Endothelial cell of umbilical vein (primary cell): ENCODE measurements at regions not wholly inside any gene's neighbourhood (a gene's known extent, or its start where the extent isn't known, plus 50 kb on each side); places are given as distances from the start of the nearest gene placed in this dataset.

ENCODE experiments used
- CTCF ChIP-seq, 2 donors: IDR thresholded peaks; 1 replicate in 1 of 2; 2 replicates in 1 of 2; pipeline ENCODE4 v1.5.1; 2011; ENCODE audit warnings: low read length in 2 of 2, mild to moderate bottlenecking in 2 of 2, moderate library complexity in 2 of 2, control low read depth in 1 of 2, inconsistent platforms in 1 of 2, low read depth in 1 of 2; ENCODE audit not compliant: insufficient read depth in 1 of 2; ENCODE audit errors: extremely low read depth in 1 of 2
- EZH2 ChIP-seq: IDR thresholded peaks from 2 replicates; pipeline ENCODE4 v1.6.1; 2012; ENCODE audit warnings: borderline replicate concordance, low read depth, mild to moderate bottlenecking, moderate library complexity, low read length, inconsistent platforms; ENCODE audit not compliant: severe bottlenecking
- FOS ChIP-seq: IDR thresholded peaks from 2 replicates; pipeline ENCODE4 v1.6.1; 2011; ENCODE audit warnings: mild to moderate bottlenecking, low read length, moderate library complexity, borderline replicate concordance; ENCODE audit not compliant: insufficient read depth
- GATA2 ChIP-seq: IDR thresholded peaks from 2 replicates; pipeline ENCODE4 v1.7.0; 2011; ENCODE audit warnings: low read depth, mild to moderate bottlenecking, moderate library complexity, mixed read lengths, low read length; ENCODE audit not compliant: insufficient read length, insufficient read depth
- JUN ChIP-seq: IDR thresholded peaks from 2 replicates; pipeline ENCODE4 v1.6.1; 2011; ENCODE audit warnings: borderline replicate concordance, low read depth; ENCODE audit not compliant: insufficient read length, insufficient read depth
- MAX ChIP-seq: IDR thresholded peaks from 2 replicates; pipeline ENCODE4 v1.6.1; 2011; ENCODE audit not compliant: insufficient read depth, insufficient read length
- MYC ChIP-seq: IDR thresholded peaks from one replicate; pipeline ENCODE4 v1.6.1; 2011; ENCODE audit warnings: mild to moderate bottlenecking, low read depth, low read length
- POLR2A ChIP-seq: IDR thresholded peaks from 2 replicates; pipeline ENCODE4 v1.6.1; 2012; ENCODE audit warnings: low read depth, mild to moderate bottlenecking, control low read depth, low read length
- POLR2AphosphoS5 ChIP-seq: IDR thresholded peaks from 2 replicates; pipeline ENCODE4 v1.6.1; 2012; ENCODE audit warnings: low read depth, mild to moderate bottlenecking, control low read depth, low read length, moderate library complexity; ENCODE audit not compliant: insufficient read depth

GRCh38 chr20:54742193-54742592, 266.8 kb downstream of the DOK5 start:
- TF ChIP-seq CTCF (IDR thresholded peaks at IDR 0.05; ENCODE audit: extremely low read depth in 1 of 2, insufficient read depth in 1 of 2, low read depth in 1 of 2, low read length in 2 of 2) (no peak), POLR2AphosphoS5 (no peak), EZH2 (no peak), POLR2A (no peak), JUN (no peak), FOS (no peak), GATA2 (no peak), MAX (no peak), MYC (no peak)
